ENCODE measurements at regions not wholly inside any gene's neighbourhood (a gene's known extent, or its start where the extent isn't known, plus 50 kb on each side); places are given as distances from the start of the nearest gene placed in this dataset.

GRCh38 chr1:223460566-223461189 is 67.5 kb downstream of the CCDC185 start (continued):
- TF ChIP-seq ZBTB4 (CRISPR knock-in tag; IDR thresholded peaks at IDR 0.05) (no peak), HDGF (IDR thresholded peaks at IDR 0.05) (no peak), MEF2B (IDR thresholded peaks at IDR 0.05; ENCODE audit: partially characterized antibody, poor library complexity, severe bottlenecking) (no peak)

GRCh38 chr1:223462047-223462630 is 68.9 kb downstream of the CCDC185 start:
- ChIA-PET RAD21 (ENCODE audit: unreplicated experiment) (no interaction called here), SMC1A (ENCODE audit: uncharacterized antibody, unreplicated experiment) (interaction anchor here (1.0 to 1.1 kb wide), 2 partner anchors 18 to 287 kb away, joined by 3 read pairs; no protein-coding TSS in a partner anchor), POLR2A (no interaction called here), CTCF (interaction anchor here (0.8 to 1.1 kb wide), 2 partner anchors 46 to 104 kb away, joined by 3 read pairs; no protein-coding TSS in a partner anchor)
- Histone ChIP-seq H3K36me3 (ENCODE audit: control insufficient read depth in 2 of 2, insufficient read depth in 2 of 2, low read length in 1 of 2) (no peaks in the 10 kb centered on the region), H3K27ac (ENCODE audit: control insufficient read depth, insufficient read depth) (no peak overlapping the region), H4K20me1 (ENCODE audit: control insufficient read depth, insufficient read depth) (no peaks in the 10 kb centered on the region), H3K27me3 (replicated peaks in 1 of 2; ENCODE audit: control insufficient read depth in 2 of 2, insufficient read depth in 2 of 2, low read length in 1 of 2) (no peaks in the 10 kb centered on the region; a peak in 1 of 4 replicates), H2AFZ (ENCODE audit: control insufficient read depth, low read depth, low read length) (no peak overlapping the region), H3K79me2 (ENCODE audit: control insufficient read depth, insufficient read depth, low read length) (no peaks in the 10 kb centered on the region), H3K9me3 (replicated peaks; ENCODE audit: control insufficient read depth, insufficient read depth, low read length) (no peaks in the 10 kb centered on the region), H3K9ac (ENCODE audit: control insufficient read depth, insufficient read depth, low read length) (no peak overlapping the region), H3K4me3 (no peak overlapping the region), H3K4me2 (ENCODE audit: control insufficient read depth, insufficient read depth) (no peak overlapping the region), H3K4me1 (ENCODE audit: control insufficient read depth, insufficient read depth, low read length) (no peaks in the 10 kb centered on the region)
- FAIRE-seq (no peak), DNase-seq (ENCODE audit: low read depth, low spot score) (no peak), ATAC-seq (no peak)
- in situ Hi-C loops (cut with MboI): no loop called here
- intact Hi-C loops (cut with micrococcal nuclease; ENCODE audit: unreplicated experiment): no loop called here
- 76% methylated on average over 5 of the region's 5 CpGs for WGBS (ENCODE audit: insufficient coverage, insufficient replicate concordance, low lambda C conversion rate, missing lambda C conversion rate)
- TF ChIP-seq SKIL (IDR thresholded peaks at IDR 0.05; ENCODE audit: low read depth, poor library complexity, severe bottlenecking) (no peak), SPI1 (IDR thresholded peaks at IDR 0.05; ENCODE audit: borderline replicate concordance, insufficient read depth, low read depth, low read length) (no peak)
- BruUV-seq (replicated peaks): no TSS peak
